Parathyroid adenoma (tissue), 2 donors: ENCODE measurements at regions not wholly inside any gene's neighbourhood (a gene's known extent, or its start where the extent isn't known, plus 50 kb on each side); places are given as distances from the start of the nearest gene placed in this dataset.

Experiments used
- H2AFZ ChIP-seq: fragments of 300-600 bp; sonication (generic); one replicate; pipeline ENCODE4 v1.7.0; 2017; ENCODE audit warnings: antibody characterized with exemption, mild to moderate bottlenecking
- H3K27ac ChIP-seq: fragments of 300-600 bp; sonication (generic); one replicate; pipeline ENCODE4 v1.7.0; 2017
- H3K27me3 ChIP-seq: fragments of 300-600 bp; sonication (generic); one replicate; pipeline ENCODE4 v1.7.0; 2017; ENCODE audit warnings: low read length; ENCODE audit not compliant: control insufficient read depth, insufficient read depth
- H3K36me3 ChIP-seq: fragments of 300-600 bp; sonication (generic); one replicate; pipeline ENCODE4 v1.7.0; 2017; ENCODE audit warnings: low read length; ENCODE audit not compliant: control insufficient read depth, insufficient read depth
- H3K4me1 ChIP-seq: fragments of 300-600 bp; sonication (generic); one replicate; pipeline ENCODE4 v1.7.0; 2017; ENCODE audit warnings: control low read depth
- H3K4me2 ChIP-seq: fragments of 300-600 bp; sonication (generic); one replicate; pipeline ENCODE4 v1.7.0; 2017; ENCODE audit warnings: low read length
- H3K4me3 ChIP-seq: fragments of 300-600 bp; sonication (generic); one replicate; pipeline ENCODE4 v1.7.0; 2017; ENCODE audit warnings: low read depth, low read length
- H3K79me2 ChIP-seq: fragments of 300-600 bp; sonication (generic); one replicate; pipeline ENCODE4 v1.7.0; 2017; ENCODE audit warnings: control low read depth
- H3K9ac ChIP-seq: fragments of 300-600 bp; sonication (generic); one replicate; pipeline ENCODE4 v1.7.0; 2017; ENCODE audit warnings: mild to moderate bottlenecking
- H3K9me3 ChIP-seq: fragments of 300-600 bp; sonication (generic); one replicate; pipeline ENCODE4 v1.7.0; 2017; ENCODE audit warnings: low read length; ENCODE audit not compliant: control insufficient read depth
- TF ChIP-seq, protein P1 (sequence below): fragments of 300-600 bp; sonication (generic); IDR thresholded peaks from one replicate; pipeline ENCODE4 v1.7.0; 2017; ENCODE audit warnings: antibody characterized with exemption, mild to moderate bottlenecking
- donor health status: primary hyperparathyroidism.

DNA sequence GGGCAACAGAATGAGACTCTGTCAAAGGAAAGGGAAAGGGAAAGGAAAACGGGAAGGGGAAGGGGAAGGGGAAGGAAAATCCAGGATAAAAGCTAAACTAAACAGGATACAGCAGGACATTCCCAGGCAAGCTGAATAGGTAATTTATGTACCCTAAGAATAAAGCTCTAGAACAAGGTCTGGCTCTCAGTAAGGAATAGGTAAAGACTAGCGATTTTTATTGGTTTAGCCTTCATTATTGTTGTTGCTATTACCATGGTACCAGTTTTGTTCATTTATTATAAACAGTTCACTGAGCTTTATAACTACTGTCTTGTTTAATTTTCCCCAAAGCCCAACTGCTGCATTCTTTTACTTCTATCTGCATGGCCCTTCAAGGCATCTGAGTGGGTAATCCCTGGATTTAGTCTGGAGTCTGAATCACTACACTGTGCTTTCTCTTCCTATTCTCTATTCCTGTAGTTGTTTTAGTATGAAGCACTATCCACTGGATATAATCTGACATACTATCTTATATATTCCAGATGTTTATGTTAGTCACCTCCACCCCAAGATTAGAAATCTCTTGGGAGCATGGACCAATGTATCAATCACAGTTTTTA, 127.1 kb upstream of the TANK start:
- Histone ChIP-seq H3K4me2 (no peak overlapping the region), H3K9ac (no peak overlapping the region), H3K27ac (no peak overlapping the region), H3K4me1 (no peaks in the 10 kb centered on the region), H3K9me3 (no peaks in the 10 kb centered on the region), H3K36me3 (no peaks in the 10 kb centered on the region), H2AFZ (no peak overlapping the region), H3K27me3 (no peaks in the 10 kb centered on the region), H3K79me2 (no peaks in the 10 kb centered on the region), H3K4me3 (no peak overlapping the region)
- TF ChIP-seq, protein P1, sequence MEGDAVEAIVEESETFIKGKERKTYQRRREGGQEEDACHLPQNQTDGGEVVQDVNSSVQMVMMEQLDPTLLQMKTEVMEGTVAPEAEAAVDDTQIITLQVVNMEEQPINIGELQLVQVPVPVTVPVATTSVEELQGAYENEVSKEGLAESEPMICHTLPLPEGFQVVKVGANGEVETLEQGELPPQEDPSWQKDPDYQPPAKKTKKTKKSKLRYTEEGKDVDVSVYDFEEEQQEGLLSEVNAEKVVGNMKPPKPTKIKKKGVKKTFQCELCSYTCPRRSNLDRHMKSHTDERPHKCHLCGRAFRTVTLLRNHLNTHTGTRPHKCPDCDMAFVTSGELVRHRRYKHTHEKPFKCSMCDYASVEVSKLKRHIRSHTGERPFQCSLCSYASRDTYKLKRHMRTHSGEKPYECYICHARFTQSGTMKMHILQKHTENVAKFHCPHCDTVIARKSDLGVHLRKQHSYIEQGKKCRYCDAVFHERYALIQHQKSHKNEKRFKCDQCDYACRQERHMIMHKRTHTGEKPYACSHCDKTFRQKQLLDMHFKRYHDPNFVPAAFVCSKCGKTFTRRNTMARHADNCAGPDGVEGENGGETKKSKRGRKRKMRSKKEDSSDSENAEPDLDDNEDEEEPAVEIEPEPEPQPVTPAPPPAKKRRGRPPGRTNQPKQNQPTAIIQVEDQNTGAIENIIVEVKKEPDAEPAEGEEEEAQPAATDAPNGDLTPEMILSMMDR, result no peak

- TF ChIP-seq, protein P1, result no peak
- Histone ChIP-seq H3K36me3 (no peaks in the 10 kb centered on the region), H2AFZ (no peak overlapping the region), H3K27ac (no peak overlapping the region), H3K79me2 (no peaks in the 10 kb centered on the region), H3K27me3 (no peaks in the 10 kb centered on the region), H3K9ac (no peak overlapping the region), H3K4me2 (no peak overlapping the region), H3K4me3 (no peak overlapping the region), H3K4me1 (no peaks in the 10 kb centered on the region), H3K9me3 (no peaks in the 10 kb centered on the region)
These were observed 123.3 kb upstream of the TANK start for GRCh38 chr2:161036926-161037325.

- H3K4me1 ChIP-seq, result no peaks in the 10 kb centered on the region
- no peak overlapping the region for H3K4me2 ChIP-seq
- no peaks in the 10 kb centered on the region for H3K9me3 ChIP-seq
- no peaks in the 10 kb centered on the region for H3K27me3 ChIP-seq
- H3K4me3 ChIP-seq, result no peak overlapping the region
- TF ChIP-seq, protein P1, result no peak
- H3K27ac ChIP-seq, result no peak overlapping the region
- no peak overlapping the region for H3K9ac ChIP-seq
- H2AFZ ChIP-seq, result no peak overlapping the region
- H3K36me3 ChIP-seq, result no peaks in the 10 kb centered on the region
- H3K79me2 ChIP-seq, result no peaks in the 10 kb centered on the region
These were observed 121.2 kb upstream of the TANK start for GRCh38 chr2:161039071-161039470.

- no peak overlapping the region for H3K9ac ChIP-seq
- no peaks in the 10 kb centered on the region for H3K27me3 ChIP-seq
- H3K36me3 ChIP-seq, result no peaks in the 10 kb centered on the region
- no peaks in the 10 kb centered on the region for H3K9me3 ChIP-seq
- H3K4me2 ChIP-seq, result no peak overlapping the region
- no peaks in the 10 kb centered on the region for H3K79me2 ChIP-seq
- no peak overlapping the region for H3K4me3 ChIP-seq
- TF ChIP-seq, protein P1, result no peak
- H3K4me1 ChIP-seq, result no peaks in the 10 kb centered on the region
- no peak overlapping the region for H3K27ac ChIP-seq
- no peak overlapping the region for H2AFZ ChIP-seq
These were observed 118.9 kb upstream of the TANK start for GRCh38 chr2:161041356-161041755.

DNA sequence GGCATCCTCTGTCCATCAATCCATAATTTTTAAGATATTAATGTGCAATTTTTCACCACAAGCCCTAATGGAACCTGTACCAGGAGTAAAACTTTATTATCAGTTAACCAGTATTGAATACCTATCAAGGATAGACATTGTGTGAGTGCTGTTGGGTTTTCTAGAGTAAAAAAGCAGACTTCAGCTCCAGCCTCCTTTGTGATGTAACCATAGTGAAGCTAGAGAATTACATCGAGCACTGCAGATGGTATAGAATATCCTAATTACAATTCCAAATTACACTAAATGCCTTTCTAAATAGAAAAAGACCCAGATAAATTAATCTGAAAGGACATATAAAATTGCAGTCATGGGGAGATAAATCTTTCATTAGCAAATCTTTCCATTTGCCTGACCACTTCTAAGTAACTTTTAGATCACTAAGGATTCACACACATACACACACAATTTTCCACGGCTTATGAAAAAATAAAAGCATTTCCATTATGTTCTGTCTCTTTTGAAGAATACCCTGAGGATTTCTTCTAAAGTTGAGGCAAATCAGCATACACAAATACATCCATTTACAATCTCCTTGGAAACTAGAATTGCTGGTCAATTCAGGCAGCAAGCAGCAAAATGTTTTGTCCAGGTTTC, 117.1 kb upstream of the TANK start:
- no peak overlapping the region for H3K9ac ChIP-seq
- H3K4me1 ChIP-seq, result no peaks in the 10 kb centered on the region
- H3K27me3 ChIP-seq, result no peaks in the 10 kb centered on the region
- H2AFZ ChIP-seq, result no peak overlapping the region
- no peak overlapping the region for H3K4me2 ChIP-seq
- TF ChIP-seq, protein P1, result no peak
- H3K36me3 ChIP-seq, result no peaks in the 10 kb centered on the region
- H3K4me3 ChIP-seq, result no peak overlapping the region
- H3K27ac ChIP-seq, result no peak overlapping the region
- no peaks in the 10 kb centered on the region for H3K79me2 ChIP-seq
- H3K9me3 ChIP-seq, result no peaks in the 10 kb centered on the region
